GM12878 (cell line): ENCODE measurements at regions not wholly inside any gene's neighbourhood (a gene's known extent, or its start where the extent isn't known, plus 50 kb on each side); places are given as distances from the start of the nearest gene placed in this dataset.

ENCODE experiments used
- ATAC-seq: fragments of 200-7000 bp; cut with Tn5 transposase; 3 replicates; pipeline ENCODE4 v1.9.1; 2020; ENCODE audit warnings: mild to moderate bottlenecking, moderate library complexity
- BruUV-seq: library from RNA; stranded (reverse); fragments of 400-500 nt; replicated peaks from 2 replicates; lab custom pipeline; 2021; lab: Mats Ljungman, UMichigan
- CTCF ChIA-PET: fragments of 300-600 bp; sonication (Branson Sonifier 250); formaldehyde crosslinking; extraction: SDS; loops from one replicate; lab custom pipeline; 2021; ENCODE audit warnings: inconsistent platforms; lab: Yijun Ruan, JAX
- POLR2A ChIA-PET: fragments of 350-600 bp; formaldehyde crosslinking; extraction: SDS; loops from one replicate; lab custom pipeline; 2021; ENCODE audit warnings: inconsistent platforms; lab: Charles Lee
- RAD21 ChIA-PET: fragments of 300-600 bp; sonication (Branson Sonifier 250); formaldehyde crosslinking; loops from one replicate; lab custom pipeline; 2023; ENCODE audit warnings: antibody characterized with exemption; ENCODE audit not compliant: unreplicated experiment; lab: Charles Lee
- SMC1A ChIA-PET: fragments of 300-600 bp; sonication (Branson Sonifier 250); formaldehyde crosslinking; loops from one replicate; lab custom pipeline; 2023; ENCODE audit not compliant: unreplicated experiment, uncharacterized antibody; lab: Charles Lee
- DNase-seq: peaks from one replicate; pipeline ENCODE4 v3.0.0-alpha.2; 2011; ENCODE audit warnings: low read depth, low spot score
- FAIRE-seq: peaks from 3 replicates; lab custom pipeline; 2011; peaks lifted over from hg19 to GRCh38; lab: Jason Lieb, UNC
- H2AFZ ChIP-seq: 2 replicates; pipeline ENCODE4 v1.6.0; 2011; ENCODE audit warnings: low read depth, low read length, control low read depth; ENCODE audit not compliant: control insufficient read depth
- H3K27ac ChIP-seq: 2 replicates; pipeline ENCODE4 v1.5.1; 2011; ENCODE audit warnings: control low read depth; ENCODE audit not compliant: control insufficient read depth, insufficient read depth
- H3K27me3 ChIP-seq, 2 experiments: replicated peaks in 1 of 2; 2 replicates each; pipeline versions ENCODE4 v1.6.0 to v1.6.1; 2011; ENCODE audit warnings: low read length in 1 of 2; ENCODE audit not compliant: control insufficient read depth in 2 of 2, insufficient read depth in 2 of 2
- H3K36me3 ChIP-seq, 2 experiments: 2 replicates each; pipeline ENCODE4 v1.5.1; 2011; ENCODE audit warnings: low read length in 1 of 2; ENCODE audit not compliant: control insufficient read depth in 2 of 2, insufficient read depth in 2 of 2
- H3K4me1 ChIP-seq: 2 replicates; pipeline ENCODE4 v1.6.1; 2011; ENCODE audit warnings: mild to moderate bottlenecking, low read length, moderate library complexity, mixed read lengths; ENCODE audit not compliant: control insufficient read depth, insufficient read depth
- H3K4me2 ChIP-seq: 2 replicates; pipeline ENCODE4 v1.6.0; 2011; ENCODE audit warnings: control low read depth; ENCODE audit not compliant: control insufficient read depth, insufficient read depth
- H3K4me3 ChIP-seq: fragments of 200-600 bp; sonication (generic); 2 replicates; pipeline ENCODE4 v1.5.1; 2016
- H3K79me2 ChIP-seq: 2 replicates; pipeline ENCODE4 v1.6.0; 2011; ENCODE audit warnings: low read length; ENCODE audit not compliant: control insufficient read depth, insufficient read depth
- H3K9ac ChIP-seq: 2 replicates; pipeline ENCODE4 v1.8.0; 2011; ENCODE audit warnings: low read length, control low read depth, mixed read lengths; ENCODE audit not compliant: control insufficient read depth, insufficient read depth
- H3K9me3 ChIP-seq: replicated peaks from 3 replicates; pipeline ENCODE4 v1.5.1; 2011; ENCODE audit warnings: mild to moderate bottlenecking, low read length; ENCODE audit not compliant: control insufficient read depth, insufficient read depth
- H4K20me1 ChIP-seq: 2 replicates; pipeline ENCODE4 v1.6.0; 2011; ENCODE audit not compliant: control insufficient read depth, insufficient read depth
- ATF7 ChIP-seq: fragments of 450-650 bp; IDR thresholded peaks from 2 replicates; pipeline ENCODE4 v1.6.1; 2016; ENCODE audit warnings: low read depth, mild to moderate bottlenecking
- CEBPB ChIP-seq, 2 experiments: fragments of 150-350 bp in 1 of 2; IDR thresholded peaks; 2 replicates each; pipeline ENCODE4 v1.6.1; 2012 to 2014; ENCODE audit warnings: low read depth in 2 of 2, low read length in 2 of 2, borderline replicate concordance in 1 of 2, inconsistent platforms in 1 of 2
- CREB1 ChIP-seq: IDR thresholded peaks from 2 replicates; pipeline ENCODE4 v1.6.1; 2012; ENCODE audit warnings: low read depth, mild to moderate bottlenecking, inconsistent platforms
- MEF2A ChIP-seq: IDR thresholded peaks from 2 replicates; pipeline ENCODE4 v1.6.1; 2011; ENCODE audit warnings: low read depth, mild to moderate bottlenecking, low read length, moderate library complexity; ENCODE audit not compliant: insufficient read depth
- POLR2AphosphoS2 ChIP-seq: IDR thresholded peaks from 2 replicates; pipeline ENCODE4 v1.6.1; 2011; ENCODE audit warnings: low read depth, mild to moderate bottlenecking, low read length, improper control_type of control experiment, moderate library complexity
- RAD51 ChIP-seq: fragments of 450-650 bp; IDR thresholded peaks from 2 replicates; pipeline ENCODE4 v1.6.1; 2016; ENCODE audit warnings: moderate library complexity, mild to moderate bottlenecking, inconsistent platforms
- SUZ12 ChIP-seq: fragments of 200-600 bp; sonication (generic); IDR thresholded peaks from one replicate; pipeline ENCODE4 v1.6.1; 2018; ENCODE audit warnings: antibody characterized with exemption, mild to moderate bottlenecking; ENCODE audit not compliant: unreplicated experiment
- WGBS: methylation state at CpG from one replicate; pipeline ENCODE4 v1.1.6; 2016; ENCODE audit warnings: low lambda C conversion rate; ENCODE audit not compliant: insufficient replicate concordance, insufficient coverage; ENCODE audit errors: missing lambda C conversion rate; 5-methylcytosine and 5-hydroxymethylcytosine counted together
- in situ Hi-C: fragments of 300-500 bp; cut with MboI; formaldehyde crosslinking; loops from 9 replicates; pipeline ENCODE4 v1.14.3; 2018; ENCODE audit warnings: mixed read lengths
- intact Hi-C: fragments of 100-400 bp; cut with micrococcal nuclease; formaldehyde crosslinking; loops from one replicate; pipeline ENCODE4 v1.14.2; 2022; ENCODE audit not compliant: unreplicated experiment
- TF ChIP-seq, protein P1 (sequence below), 3 experiments: IDR thresholded peaks in 2 of 3; conservative IDR thresholded peaks in 1 of 3; 2 replicates each; pipeline ENCODE4 v1.5.1; 2011; ENCODE audit warnings: low read depth in 3 of 3, low read length in 3 of 3, mild to moderate bottlenecking in 3 of 3, control low read depth in 2 of 3, moderate library complexity in 2 of 3, inconsistent platforms in 1 of 3, mixed read lengths in 1 of 3; ENCODE audit not compliant: control insufficient read depth in 2 of 3, insufficient read depth in 1 of 3; ENCODE audit errors: extremely low read depth in 1 of 3

GRCh38 chrX:7201496-7201895, 53.5 kb upstream of the PUDP start (continued):
- TF ChIP-seq, protein P1, sequence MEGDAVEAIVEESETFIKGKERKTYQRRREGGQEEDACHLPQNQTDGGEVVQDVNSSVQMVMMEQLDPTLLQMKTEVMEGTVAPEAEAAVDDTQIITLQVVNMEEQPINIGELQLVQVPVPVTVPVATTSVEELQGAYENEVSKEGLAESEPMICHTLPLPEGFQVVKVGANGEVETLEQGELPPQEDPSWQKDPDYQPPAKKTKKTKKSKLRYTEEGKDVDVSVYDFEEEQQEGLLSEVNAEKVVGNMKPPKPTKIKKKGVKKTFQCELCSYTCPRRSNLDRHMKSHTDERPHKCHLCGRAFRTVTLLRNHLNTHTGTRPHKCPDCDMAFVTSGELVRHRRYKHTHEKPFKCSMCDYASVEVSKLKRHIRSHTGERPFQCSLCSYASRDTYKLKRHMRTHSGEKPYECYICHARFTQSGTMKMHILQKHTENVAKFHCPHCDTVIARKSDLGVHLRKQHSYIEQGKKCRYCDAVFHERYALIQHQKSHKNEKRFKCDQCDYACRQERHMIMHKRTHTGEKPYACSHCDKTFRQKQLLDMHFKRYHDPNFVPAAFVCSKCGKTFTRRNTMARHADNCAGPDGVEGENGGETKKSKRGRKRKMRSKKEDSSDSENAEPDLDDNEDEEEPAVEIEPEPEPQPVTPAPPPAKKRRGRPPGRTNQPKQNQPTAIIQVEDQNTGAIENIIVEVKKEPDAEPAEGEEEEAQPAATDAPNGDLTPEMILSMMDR (IDR thresholded peaks at IDR 0.05 in 2 of 3, conservative IDR thresholded peaks at IDR 0.05 in 1 of 3; ENCODE audit: control insufficient read depth in 2 of 3, extremely low read depth in 1 of 3, insufficient read depth in 1 of 3, low read depth in 3 of 3, low read length in 3 of 3), result no peak
- TF ChIP-seq ATF7, result no peak
- TF ChIP-seq CEBPB (IDR thresholded peaks at IDR 0.05; ENCODE audit: borderline replicate concordance in 1 of 2, low read depth in 2 of 2, low read length in 2 of 2), result no peak
- TF ChIP-seq SUZ12, result no peak
- no peak for TF ChIP-seq POLR2AphosphoS2
- TF ChIP-seq MEF2A, result no peak

DNA sequence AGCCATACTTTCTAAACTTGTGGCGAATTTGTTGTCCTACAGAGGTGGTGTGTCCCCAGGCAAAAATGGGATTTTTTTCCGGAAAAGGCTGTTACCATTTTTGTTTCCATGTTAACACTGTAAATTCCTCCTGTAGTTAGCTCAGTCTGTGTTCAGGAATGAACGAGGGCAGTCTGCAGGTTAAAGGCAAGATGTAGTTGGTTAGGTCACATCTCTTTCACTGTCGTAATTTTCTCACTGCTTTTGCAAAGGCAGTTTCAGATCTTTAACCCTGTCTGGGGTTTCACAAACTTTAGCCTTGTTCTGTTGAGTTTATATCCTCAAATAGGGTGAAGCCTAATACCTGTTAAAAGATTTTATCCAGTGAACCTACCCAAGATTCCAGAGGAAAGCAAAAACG, 50.5 kb upstream of the PUDP start:
- Histone ChIP-seq H3K4me2 (no peak overlapping the region), H3K9ac (no peak overlapping the region), H3K4me3 (no peak overlapping the region), H3K36me3 (no peaks in the 10 kb centered on the region; a peak in 1 of 4 replicates), H3K4me1 (no peaks in the 10 kb centered on the region), H3K27me3 (no peaks in the 10 kb centered on the region), H4K20me1 (no peaks in the 10 kb centered on the region), H3K79me2 (no peaks in the 10 kb centered on the region), H3K9me3 (no peaks in the 10 kb centered on the region), H2AFZ (no peak overlapping the region), H3K27ac (no peak overlapping the region)
- ChIA-PET RAD21 (no interaction called here), CTCF (no interaction called here), SMC1A (interaction anchor here (1.0 to 1.6 kb wide), 3 partner anchors 9 to 89 kb away, joined by 3 to 4 read pairs (median 4); no protein-coding TSS in a partner anchor), POLR2A (interaction anchor here (0.6 kb wide), 1 partner anchor 998 kb away, joined by 3 read pairs; no protein-coding TSS in a partner anchor)
- ATAC-seq, result peak; percentile 28; the same call in 1 of the 3 replicates
- in situ Hi-C loops (no loop called here), intact Hi-C loops (no loop called here)
- TF ChIP-seq RAD51 (no peak), CREB1 (peak; percentile 20; the same call in 1 of the 2 replicates)
- no peak for FAIRE-seq
- WGBS, result 67% methylated on average over 5 of the region's 5 CpGs
- no peak for DNase-seq
- no TSS peak for BruUV-seq
